Tibial nerve (tissue), 4 donors: ENCODE measurements at regions not wholly inside any gene's neighbourhood (a gene's known extent, or its start where the extent isn't known, plus 50 kb on each side); places are given as distances from the start of the nearest gene placed in this dataset.

Experiments
- DNase-seq, 2 donors: peaks; one replicate each; pipeline ENCODE4 v3.0.0-alpha.2; 2019; ENCODE audit warnings: low spot score in 2 of 2
- H3K27ac ChIP-seq, 4 donors: fragments of 200-600 bp; sonication (generic) in 3 of 4; one replicate each; pipeline ENCODE4 v1.5.1; 2017 to 2019; ENCODE audit warnings: mild to moderate bottlenecking in 1 of 4
- H3K27me3 ChIP-seq, 2 donors: fragments of 200-600 bp; sonication (generic) in 1 of 2; one replicate each; pipeline versions ENCODE4 v1.5.1 to v1.6.0; 2017 to 2019
- H3K36me3 ChIP-seq, 3 donors: fragments of 200-600 bp; sonication (generic); one replicate each; pipeline ENCODE4 v1.5.1; 2018 to 2019
- H3K4me1 ChIP-seq, 4 donors: fragments of 200-600 bp; sonication (generic) in 3 of 4; one replicate each; pipeline ENCODE4 v1.5.1; 2017 to 2019
- H3K4me3 ChIP-seq, 4 donors: fragments of 200-600 bp; sonication (generic) in 3 of 4; one replicate each; pipeline ENCODE4 v1.5.1; 2017 to 2019; ENCODE audit warnings: mild to moderate bottlenecking in 1 of 4, moderate library complexity in 1 of 4
- H3K9me3 ChIP-seq, 4 donors: fragments of 200-600 bp; sonication (generic) in 3 of 4; one replicate each; pipeline ENCODE4 v1.5.1; 2017 to 2019
- EP300 ChIP-seq, 2 donors: sonication (generic); formaldehyde crosslinking; IDR thresholded peaks; one replicate each; pipeline ENCODE4 v1.6.1; 2017; ENCODE audit warnings: antibody characterized with exemption in 2 of 2, mild to moderate bottlenecking in 1 of 2
- POLR2A ChIP-seq, 2 donors: fragments of 450-650 bp; IDR thresholded peaks; one replicate each; pipeline ENCODE4 v1.6.1; 2017; ENCODE audit warnings: antibody characterized with exemption in 2 of 2, mild to moderate bottlenecking in 2 of 2, moderate library complexity in 2 of 2
- WGBS, 2 donors: methylation state at CpG; one replicate each; pipeline ENCODE4 v1.1.5; 2018; 5-methylcytosine and 5-hydroxymethylcytosine counted together
- TF ChIP-seq, protein P1 (sequence below), 5 experiments: fragments of 200-600 bp in 3 of 5; fragments of 450-650 bp in 2 of 5; sonication (generic) in 3 of 5; IDR thresholded peaks; one replicate each; pipeline ENCODE4 v1.5.1; 2016 to 2019; ENCODE audit warnings: antibody characterized with exemption in 5 of 5, mild to moderate bottlenecking in 3 of 5, moderate library complexity in 2 of 5

DNA sequence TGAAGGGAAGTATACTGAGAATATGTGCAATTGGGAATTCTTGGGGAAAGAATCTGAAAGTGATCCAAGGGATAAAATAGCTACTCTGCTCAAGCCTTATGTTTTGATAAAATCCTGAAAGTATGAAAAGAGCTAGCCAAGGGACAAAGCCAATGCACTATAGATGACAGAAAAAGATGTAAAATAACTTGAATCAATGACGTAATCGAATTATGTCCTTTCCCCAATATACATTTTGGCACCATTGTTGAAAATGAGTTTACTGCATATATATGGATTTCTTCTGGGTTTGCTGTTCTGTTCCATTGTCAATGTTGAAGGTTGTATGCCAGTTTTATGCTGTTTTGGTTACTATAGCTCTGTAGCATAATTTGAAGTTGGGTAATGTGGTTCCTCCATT is 407.3 kb downstream of the DCAF12L2 start:
- Histone ChIP-seq H3K27ac (no peak overlapping the region), H3K4me1 (no peaks in the 10 kb centered on the region), H3K9me3 (peaks cover 0 to 5% (median 0%) of the 10 kb centered on the region in 4 donors), H3K36me3 (no peaks in the 10 kb centered on the region), H3K4me3 (no peak overlapping the region), H3K27me3 (no peaks in the 10 kb centered on the region)
- TF ChIP-seq POLR2A (IDR thresholded peaks at IDR 0.05) (no peak), EP300 (IDR thresholded peaks at IDR 0.05) (no peak)
- TF ChIP-seq, protein P1, sequence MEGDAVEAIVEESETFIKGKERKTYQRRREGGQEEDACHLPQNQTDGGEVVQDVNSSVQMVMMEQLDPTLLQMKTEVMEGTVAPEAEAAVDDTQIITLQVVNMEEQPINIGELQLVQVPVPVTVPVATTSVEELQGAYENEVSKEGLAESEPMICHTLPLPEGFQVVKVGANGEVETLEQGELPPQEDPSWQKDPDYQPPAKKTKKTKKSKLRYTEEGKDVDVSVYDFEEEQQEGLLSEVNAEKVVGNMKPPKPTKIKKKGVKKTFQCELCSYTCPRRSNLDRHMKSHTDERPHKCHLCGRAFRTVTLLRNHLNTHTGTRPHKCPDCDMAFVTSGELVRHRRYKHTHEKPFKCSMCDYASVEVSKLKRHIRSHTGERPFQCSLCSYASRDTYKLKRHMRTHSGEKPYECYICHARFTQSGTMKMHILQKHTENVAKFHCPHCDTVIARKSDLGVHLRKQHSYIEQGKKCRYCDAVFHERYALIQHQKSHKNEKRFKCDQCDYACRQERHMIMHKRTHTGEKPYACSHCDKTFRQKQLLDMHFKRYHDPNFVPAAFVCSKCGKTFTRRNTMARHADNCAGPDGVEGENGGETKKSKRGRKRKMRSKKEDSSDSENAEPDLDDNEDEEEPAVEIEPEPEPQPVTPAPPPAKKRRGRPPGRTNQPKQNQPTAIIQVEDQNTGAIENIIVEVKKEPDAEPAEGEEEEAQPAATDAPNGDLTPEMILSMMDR (IDR thresholded peaks at IDR 0.05): no peak
- no peak for DNase-seq
- 76 to 90% methylated on average over 2 of the region's 2 CpGs for WGBS, 2 donors

DNA sequence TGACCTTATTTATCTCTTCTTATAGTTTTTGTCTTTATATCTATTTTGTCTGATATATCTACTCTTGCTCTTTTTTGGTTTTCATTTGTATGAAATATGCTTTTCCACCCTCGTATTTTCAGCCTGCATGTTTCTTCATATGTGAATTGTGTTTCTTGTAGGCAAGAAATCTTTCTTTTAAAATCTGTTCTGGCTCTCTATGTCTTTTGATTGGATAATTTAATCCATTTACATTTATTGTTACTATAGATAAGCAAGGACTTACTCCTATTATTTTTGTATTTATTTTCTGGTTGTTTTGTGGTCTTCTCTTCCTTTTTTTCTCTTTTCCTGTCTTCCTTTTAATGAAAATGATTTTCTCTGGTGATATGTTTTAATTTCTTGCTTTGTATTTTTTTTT is 403.1 kb downstream of the DCAF12L2 start:
- Histone ChIP-seq H3K4me1 (no peaks in the 10 kb centered on the region), H3K27ac (no peak overlapping the region), H3K4me3 (no peak overlapping the region), H3K9me3 (peaks cover 0 to 5% (median 0%) of the 10 kb centered on the region in 4 donors), H3K36me3 (no peaks in the 10 kb centered on the region), H3K27me3 (no peaks in the 10 kb centered on the region)
- DNase-seq: no peak
- WGBS, 2 donors: 26 to 64% methylated on average over 1 of the region's 1 CpG
- TF ChIP-seq POLR2A (IDR thresholded peaks at IDR 0.05) (no peak), EP300 (IDR thresholded peaks at IDR 0.05) (no peak)
- TF ChIP-seq, protein P1 (IDR thresholded peaks at IDR 0.05): no peak

DNA sequence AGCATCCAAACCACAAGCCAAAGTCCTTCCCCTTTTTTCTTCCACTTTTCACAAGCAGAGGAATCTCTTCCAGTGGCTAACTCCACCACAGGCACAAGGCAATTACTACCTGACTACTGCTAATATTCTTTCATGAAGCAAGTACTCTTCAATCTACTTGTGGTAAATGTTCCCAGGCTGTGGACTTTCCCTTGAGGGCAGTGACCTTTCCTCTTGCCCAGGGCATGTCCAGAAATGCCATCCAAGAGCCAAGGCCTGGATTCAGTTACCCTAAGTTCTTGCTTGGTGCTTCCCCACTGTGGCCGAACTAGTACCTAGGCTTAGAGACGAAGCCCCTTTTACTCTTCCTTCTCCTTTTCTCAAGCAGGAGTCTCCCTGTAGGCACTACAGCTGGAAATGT is 400.7 kb downstream of the DCAF12L2 start:
- 93 to 95% methylated on average over 2 of the region's 2 CpGs for WGBS, 2 donors
- H3K4me3 ChIP-seq: no peak overlapping the region
- H3K27ac ChIP-seq: no peak overlapping the region
- peaks cover 0 to 5% (median 0%) of the 10 kb centered on the region in 4 donors for H3K9me3 ChIP-seq
- H3K27me3 ChIP-seq: no peaks in the 10 kb centered on the region
- no peak for DNase-seq
- TF ChIP-seq, protein P1 (IDR thresholded peaks at IDR 0.05): no peak
- TF ChIP-seq EP300 (IDR thresholded peaks at IDR 0.05) (no peak), POLR2A (IDR thresholded peaks at IDR 0.05) (no peak)
- no peaks in the 10 kb centered on the region for H3K36me3 ChIP-seq
- H3K4me1 ChIP-seq: no peaks in the 10 kb centered on the region

DNA sequence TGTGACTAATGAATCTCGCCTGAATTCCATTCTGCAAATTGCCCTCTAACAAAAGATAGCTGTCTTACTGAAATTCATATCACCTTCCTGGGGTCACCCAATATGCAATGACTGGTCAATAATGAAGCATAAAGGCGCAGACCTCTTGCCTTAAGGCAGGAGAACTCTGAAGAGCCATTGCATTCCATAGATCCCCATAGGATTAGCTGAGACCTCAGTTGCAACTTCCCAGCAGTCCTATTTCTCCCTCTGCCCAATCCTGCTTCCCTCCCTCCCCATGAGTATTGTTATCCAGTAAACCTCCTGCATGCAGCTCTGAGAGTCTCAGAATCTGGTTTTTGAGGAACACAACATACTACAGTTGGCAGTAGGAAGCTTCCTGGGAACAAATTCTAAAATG is 396.5 kb downstream of the DCAF12L2 start:
- DNase-seq: no peak
- H3K4me3 ChIP-seq: no peak overlapping the region
- TF ChIP-seq EP300 (IDR thresholded peaks at IDR 0.05): no peak
- TF ChIP-seq, protein P1 (IDR thresholded peaks at IDR 0.05): no peak
- TF ChIP-seq POLR2A (IDR thresholded peaks at IDR 0.05): no peak
- H3K27ac ChIP-seq: no peak overlapping the region
- no peaks in the 10 kb centered on the region for H3K36me3 ChIP-seq
- no peaks in the 10 kb centered on the region for H3K27me3 ChIP-seq
- no peaks in the 10 kb centered on the region for H3K9me3 ChIP-seq
- 27 to 43% methylated on average over 2 of the region's 2 CpGs for WGBS, 2 donors
- no peaks in the 10 kb centered on the region for H3K4me1 ChIP-seq

DNA sequence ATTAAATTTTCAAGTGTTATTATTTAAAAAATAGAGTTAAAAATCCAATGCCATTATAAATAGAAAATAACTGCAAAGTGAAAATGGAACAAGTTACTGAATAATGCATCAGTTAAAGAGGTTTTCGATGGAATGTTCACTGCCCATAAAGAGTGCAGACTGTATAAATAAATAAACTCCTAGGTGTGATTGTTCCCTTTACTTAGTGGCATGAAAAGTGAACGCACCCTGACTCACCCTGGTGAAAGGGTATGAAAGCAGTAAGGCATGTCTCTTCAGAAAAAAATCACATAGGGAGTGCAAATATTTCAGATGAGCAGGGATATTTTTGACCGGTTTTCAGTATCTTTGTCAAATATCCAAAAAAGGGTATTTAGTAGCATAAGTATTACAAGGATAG is 387.8 kb downstream of the DCAF12L2 start:
- no peaks in the 10 kb centered on the region for H3K9me3 ChIP-seq
- WGBS, 2 donors: 72 to 75% methylated on average over 3 of the region's 3 CpGs
- H3K4me3 ChIP-seq: no peak overlapping the region
- no peak overlapping the region for H3K27ac ChIP-seq
- no peak for DNase-seq
- no peaks in the 10 kb centered on the region for H3K4me1 ChIP-seq
- TF ChIP-seq EP300 (IDR thresholded peaks at IDR 0.05) (no peak), POLR2A (IDR thresholded peaks at IDR 0.05) (no peak)
- TF ChIP-seq, protein P1 (IDR thresholded peaks at IDR 0.05): no peak
- H3K27me3 ChIP-seq: no peaks in the 10 kb centered on the region
- H3K36me3 ChIP-seq: no peaks in the 10 kb centered on the region
